ENCODE measurements at regions not wholly inside any gene's neighbourhood (a gene's known extent, or its start where the extent isn't known, plus 50 kb on each side); places are given as distances from the start of the nearest gene placed in this dataset.
A peak's percentile ranks its signal among the peaks of the same experiment; 100 is the strongest.

DNA sequence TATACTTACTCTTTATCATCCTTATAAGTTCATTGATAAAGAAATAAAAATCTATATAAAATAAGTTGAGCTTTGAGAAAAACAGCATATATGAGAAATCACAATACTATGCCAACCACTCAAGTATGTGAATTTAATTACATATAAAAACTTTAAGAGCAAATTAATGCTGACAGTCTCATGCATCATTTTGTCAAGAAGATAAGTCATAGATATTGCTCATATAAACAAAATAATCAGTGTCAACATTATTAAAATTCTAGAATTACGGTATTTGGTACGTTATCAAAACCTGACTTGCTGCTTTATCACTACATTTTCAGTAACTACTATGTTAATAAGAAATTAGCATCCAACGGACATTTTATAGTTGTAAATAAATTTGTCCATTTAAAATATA is 111.2 kb downstream of the FBXO8 start:
- no peak for DNase-seq
- intact Hi-C loops (cut with DNase I) = no loop called here
- H3K36me3 ChIP-seq = no peaks in the 10 kb centered on the region
- no peaks in the 10 kb centered on the region for H3K4me1 ChIP-seq
- no peaks in the 10 kb centered on the region for H3K9me3 ChIP-seq
- H3K27ac ChIP-seq = no peak overlapping the region
- TF ChIP-seq, protein P1, sequence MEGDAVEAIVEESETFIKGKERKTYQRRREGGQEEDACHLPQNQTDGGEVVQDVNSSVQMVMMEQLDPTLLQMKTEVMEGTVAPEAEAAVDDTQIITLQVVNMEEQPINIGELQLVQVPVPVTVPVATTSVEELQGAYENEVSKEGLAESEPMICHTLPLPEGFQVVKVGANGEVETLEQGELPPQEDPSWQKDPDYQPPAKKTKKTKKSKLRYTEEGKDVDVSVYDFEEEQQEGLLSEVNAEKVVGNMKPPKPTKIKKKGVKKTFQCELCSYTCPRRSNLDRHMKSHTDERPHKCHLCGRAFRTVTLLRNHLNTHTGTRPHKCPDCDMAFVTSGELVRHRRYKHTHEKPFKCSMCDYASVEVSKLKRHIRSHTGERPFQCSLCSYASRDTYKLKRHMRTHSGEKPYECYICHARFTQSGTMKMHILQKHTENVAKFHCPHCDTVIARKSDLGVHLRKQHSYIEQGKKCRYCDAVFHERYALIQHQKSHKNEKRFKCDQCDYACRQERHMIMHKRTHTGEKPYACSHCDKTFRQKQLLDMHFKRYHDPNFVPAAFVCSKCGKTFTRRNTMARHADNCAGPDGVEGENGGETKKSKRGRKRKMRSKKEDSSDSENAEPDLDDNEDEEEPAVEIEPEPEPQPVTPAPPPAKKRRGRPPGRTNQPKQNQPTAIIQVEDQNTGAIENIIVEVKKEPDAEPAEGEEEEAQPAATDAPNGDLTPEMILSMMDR (IDR thresholded peaks at IDR 0.05) = no peak
- no peak for TF ChIP-seq POLR2A (IDR thresholded peaks at IDR 0.05)
- H3K27me3 ChIP-seq = no peaks in the 10 kb centered on the region
- no peak for ATAC-seq
- H3K4me3 ChIP-seq = no peak overlapping the region
- 79 to 85% (median 83%) methylated on average over 3 of the region's 3 CpGs for WGBS, 4 donors

DNA sequence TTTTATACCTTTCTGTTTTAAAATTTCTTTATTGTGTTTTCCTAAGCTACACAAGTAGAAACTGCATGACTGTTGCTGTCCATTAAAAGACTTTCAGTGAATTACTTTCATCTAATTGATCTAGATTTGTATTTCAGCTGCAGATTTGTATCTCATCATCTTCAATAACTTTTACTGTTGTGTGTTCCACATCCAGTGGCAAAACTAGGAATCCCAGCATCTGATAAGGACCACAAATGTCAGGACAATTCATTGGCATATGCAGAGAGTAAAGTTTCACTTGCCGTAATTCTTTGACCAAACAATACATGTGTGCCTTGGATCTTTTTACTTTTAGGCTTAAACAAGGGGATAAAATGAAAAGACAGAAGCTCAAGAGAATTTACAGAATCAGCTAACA is 112.6 kb downstream of the FBXO8 start:
- Histone ChIP-seq H3K9me3 (no peaks in the 10 kb centered on the region), H3K4me3 (no peak overlapping the region), H3K27me3 (no peaks in the 10 kb centered on the region), H3K4me1 (no peaks in the 10 kb centered on the region), H3K27ac (no peak overlapping the region), H3K36me3 (no peaks in the 10 kb centered on the region)
- no peak for TF ChIP-seq POLR2A (IDR thresholded peaks at IDR 0.05)
- no peak for ATAC-seq
- WGBS, 4 donors = 90 to 95% (median 93%) methylated on average over 1 of the region's 1 CpG
- intact Hi-C loops (cut with DNase I) = no loop called here
- DNase-seq = no peak

- Histone ChIP-seq H3K27me3 (no peaks in the 10 kb centered on the region), H3K4me1 (no peaks in the 10 kb centered on the region), H3K4me3 (no peak overlapping the region), H3K36me3 (no peaks in the 10 kb centered on the region), H3K9me3 (no peaks in the 10 kb centered on the region), H3K27ac (no peak overlapping the region)
- intact Hi-C loops (cut with DNase I) = no loop called here
- ATAC-seq (no peak), DNase-seq (no peak)
- WGBS, 4 donors = 89 to 95% (median 94%) methylated on average over 7 of the region's 7 CpGs
- no peak for TF ChIP-seq POLR2A (IDR thresholded peaks at IDR 0.05)
- TF ChIP-seq, protein P1 (IDR thresholded peaks at IDR 0.05) = no peak
These were observed 113.4 kb downstream of the FBXO8 start for GRCh38 chr4:174170091-174170490.

DNA sequence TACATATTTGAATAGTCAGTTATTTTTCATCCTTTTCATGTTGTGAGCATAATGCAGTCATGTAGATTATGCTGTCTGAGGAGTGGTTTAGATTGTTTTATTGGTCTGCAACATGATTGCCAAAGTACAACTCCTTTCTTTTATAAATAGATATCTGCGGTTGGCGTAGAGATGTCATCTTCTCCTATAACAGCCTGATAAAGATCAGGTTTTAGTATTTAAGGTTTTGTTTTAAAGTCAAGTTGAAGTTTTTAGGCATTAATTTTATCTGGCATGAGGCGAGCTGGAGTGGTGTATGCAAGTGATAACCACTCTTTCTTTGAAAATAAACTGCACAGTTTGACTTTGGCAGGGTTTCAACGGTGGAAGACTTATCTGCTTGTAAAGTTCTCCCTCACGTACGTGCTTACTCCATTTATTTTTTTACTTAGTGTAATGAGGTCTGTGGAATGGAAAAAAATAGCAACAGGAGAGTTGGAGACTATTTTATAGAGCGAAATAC is 126.3 kb downstream of the FBXO8 start:
- Histone ChIP-seq H3K27me3 (no peaks in the 10 kb centered on the region), H3K36me3 (no peaks in the 10 kb centered on the region), H3K4me3 (no peak overlapping the region), H3K27ac (peak overlapping the region in 4 of 12 donors; percentile 4 to 79 (median 24)), H3K4me1 (peaks cover 0 to 19% (median 0%) of the 10 kb centered on the region in 12 donors), H3K9me3 (no peaks in the 10 kb centered on the region)
- 18 to 25% (median 23%) methylated on average over 7 of the region's 7 CpGs for WGBS, 4 donors
- no peak for DNase-seq
- TF ChIP-seq, protein P1 (IDR thresholded peaks at IDR 0.05) = no peak
- TF ChIP-seq POLR2A (IDR thresholded peaks at IDR 0.05) = no peak
- peak in 2 of 4 donors; percentile 26 to 34 for ATAC-seq
- intact Hi-C loops (cut with DNase I) = loop anchor here in 7 of 10 donors (2.0 to 10.0 kb wide), 8 partner anchors 55 to 735 kb away; no protein-coding TSS in a partner anchor

All from heart left ventricle (tissue), 16 donors.